MM.1S (cell line): ENCODE measurements at regions not wholly inside any gene's neighbourhood (a gene's known extent, or its start where the extent isn't known, plus 50 kb on each side); places are given as distances from the start of the nearest gene placed in this dataset.

Experiments
- EZH2 ChIP-seq: fragments of 300-600 bp; sonication (generic); optimal IDR thresholded peaks from 2 replicates; pipeline ENCODE3; 2017; ENCODE audit warnings: low read depth, mild to moderate bottlenecking, antibody characterized with exemption, low read length, mixed read lengths
- TF ChIP-seq, protein P1 (sequence below): fragments of 300-600 bp; sonication (generic); IDR thresholded peaks from 2 replicates; pipeline ENCODE4 v1.5.1; 2016; ENCODE audit warnings: antibody characterized with exemption, low read length, mixed read lengths

DNA sequence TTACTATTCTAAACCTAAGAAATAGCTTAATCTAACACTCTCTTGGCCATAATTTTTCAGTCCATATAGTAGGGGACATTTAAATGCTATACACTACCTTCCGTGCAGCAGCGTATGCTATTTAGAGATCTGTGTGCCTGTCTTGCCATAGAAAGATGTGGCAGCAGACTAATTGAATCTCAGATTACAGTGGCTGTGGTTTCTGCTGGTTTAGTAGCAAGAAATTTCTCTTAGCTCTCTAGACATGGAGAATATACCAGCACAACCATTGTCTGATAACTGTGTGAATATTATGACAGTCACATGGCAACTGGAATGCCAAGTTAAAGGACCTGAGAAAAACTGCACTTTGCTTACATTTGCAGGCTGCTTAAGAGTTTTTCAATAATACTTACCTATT is 672.4 kb upstream of the MIR17HG start:
- TF ChIP-seq, protein P1, sequence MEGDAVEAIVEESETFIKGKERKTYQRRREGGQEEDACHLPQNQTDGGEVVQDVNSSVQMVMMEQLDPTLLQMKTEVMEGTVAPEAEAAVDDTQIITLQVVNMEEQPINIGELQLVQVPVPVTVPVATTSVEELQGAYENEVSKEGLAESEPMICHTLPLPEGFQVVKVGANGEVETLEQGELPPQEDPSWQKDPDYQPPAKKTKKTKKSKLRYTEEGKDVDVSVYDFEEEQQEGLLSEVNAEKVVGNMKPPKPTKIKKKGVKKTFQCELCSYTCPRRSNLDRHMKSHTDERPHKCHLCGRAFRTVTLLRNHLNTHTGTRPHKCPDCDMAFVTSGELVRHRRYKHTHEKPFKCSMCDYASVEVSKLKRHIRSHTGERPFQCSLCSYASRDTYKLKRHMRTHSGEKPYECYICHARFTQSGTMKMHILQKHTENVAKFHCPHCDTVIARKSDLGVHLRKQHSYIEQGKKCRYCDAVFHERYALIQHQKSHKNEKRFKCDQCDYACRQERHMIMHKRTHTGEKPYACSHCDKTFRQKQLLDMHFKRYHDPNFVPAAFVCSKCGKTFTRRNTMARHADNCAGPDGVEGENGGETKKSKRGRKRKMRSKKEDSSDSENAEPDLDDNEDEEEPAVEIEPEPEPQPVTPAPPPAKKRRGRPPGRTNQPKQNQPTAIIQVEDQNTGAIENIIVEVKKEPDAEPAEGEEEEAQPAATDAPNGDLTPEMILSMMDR = no peak
- TF ChIP-seq EZH2 = no peak
